ENCODE measurements at regions not wholly inside any gene's neighbourhood (a gene's known extent, or its start where the extent isn't known, plus 50 kb on each side); places are given as distances from the start of the nearest gene placed in this dataset.

DNA sequence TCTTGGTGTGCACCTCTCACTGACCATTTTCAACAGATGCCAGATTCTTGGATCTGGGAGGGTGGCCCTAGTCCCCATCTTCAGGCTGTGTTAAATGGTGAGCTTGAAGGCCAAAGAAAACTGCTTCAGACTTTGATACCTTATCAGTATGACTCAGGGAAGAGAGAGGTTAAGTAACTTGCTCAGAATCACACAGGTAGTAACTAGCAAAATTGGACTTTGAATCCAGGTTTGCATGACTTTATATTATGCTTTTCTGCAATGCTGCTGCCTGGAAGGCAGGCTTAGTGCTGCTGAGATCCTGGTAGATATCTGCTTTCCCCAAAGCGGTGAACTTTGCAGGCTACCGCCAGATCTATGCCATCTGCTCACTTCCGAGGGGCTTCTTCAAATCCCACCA lies 487.3 kb downstream of the INSC start:
- TF ChIP-seq, protein P1, sequence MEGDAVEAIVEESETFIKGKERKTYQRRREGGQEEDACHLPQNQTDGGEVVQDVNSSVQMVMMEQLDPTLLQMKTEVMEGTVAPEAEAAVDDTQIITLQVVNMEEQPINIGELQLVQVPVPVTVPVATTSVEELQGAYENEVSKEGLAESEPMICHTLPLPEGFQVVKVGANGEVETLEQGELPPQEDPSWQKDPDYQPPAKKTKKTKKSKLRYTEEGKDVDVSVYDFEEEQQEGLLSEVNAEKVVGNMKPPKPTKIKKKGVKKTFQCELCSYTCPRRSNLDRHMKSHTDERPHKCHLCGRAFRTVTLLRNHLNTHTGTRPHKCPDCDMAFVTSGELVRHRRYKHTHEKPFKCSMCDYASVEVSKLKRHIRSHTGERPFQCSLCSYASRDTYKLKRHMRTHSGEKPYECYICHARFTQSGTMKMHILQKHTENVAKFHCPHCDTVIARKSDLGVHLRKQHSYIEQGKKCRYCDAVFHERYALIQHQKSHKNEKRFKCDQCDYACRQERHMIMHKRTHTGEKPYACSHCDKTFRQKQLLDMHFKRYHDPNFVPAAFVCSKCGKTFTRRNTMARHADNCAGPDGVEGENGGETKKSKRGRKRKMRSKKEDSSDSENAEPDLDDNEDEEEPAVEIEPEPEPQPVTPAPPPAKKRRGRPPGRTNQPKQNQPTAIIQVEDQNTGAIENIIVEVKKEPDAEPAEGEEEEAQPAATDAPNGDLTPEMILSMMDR (IDR thresholded peaks at IDR 0.05; ENCODE audit: borderline replicate concordance, extremely low read depth, low read length, poor library complexity, severe bottlenecking) = no peak
- TF ChIP-seq EZH2 (IDR thresholded peaks at IDR 0.05; ENCODE audit: borderline replicate concordance, low read depth, low read length, severe bottlenecking) = no peak
